A673 (cell line): ENCODE measurements at regions not wholly inside any gene's neighbourhood (a gene's known extent, or its start where the extent isn't known, plus 50 kb on each side); places are given as distances from the start of the nearest gene placed in this dataset.

Source experiments
- EZH2 ChIP-seq: fragments of 200-600 bp; sonication (generic); IDR thresholded peaks from 2 replicates; pipeline ENCODE4 v1.6.1; 2017; ENCODE audit warnings: borderline replicate concordance, low read depth, mild to moderate bottlenecking, mixed read lengths, antibody characterized with exemption, low read length; ENCODE audit not compliant: poor library complexity, severe bottlenecking
- TF ChIP-seq, protein P1 (sequence below): fragments of 300-800, 200-600 bp; sonication (generic); conservative IDR thresholded peaks from 2 replicates; pipeline ENCODE4 v1.5.1; 2017; ENCODE audit warnings: low read depth, mild to moderate bottlenecking, antibody characterized with exemption, low read length, moderate library complexity, mixed read lengths

DNA sequence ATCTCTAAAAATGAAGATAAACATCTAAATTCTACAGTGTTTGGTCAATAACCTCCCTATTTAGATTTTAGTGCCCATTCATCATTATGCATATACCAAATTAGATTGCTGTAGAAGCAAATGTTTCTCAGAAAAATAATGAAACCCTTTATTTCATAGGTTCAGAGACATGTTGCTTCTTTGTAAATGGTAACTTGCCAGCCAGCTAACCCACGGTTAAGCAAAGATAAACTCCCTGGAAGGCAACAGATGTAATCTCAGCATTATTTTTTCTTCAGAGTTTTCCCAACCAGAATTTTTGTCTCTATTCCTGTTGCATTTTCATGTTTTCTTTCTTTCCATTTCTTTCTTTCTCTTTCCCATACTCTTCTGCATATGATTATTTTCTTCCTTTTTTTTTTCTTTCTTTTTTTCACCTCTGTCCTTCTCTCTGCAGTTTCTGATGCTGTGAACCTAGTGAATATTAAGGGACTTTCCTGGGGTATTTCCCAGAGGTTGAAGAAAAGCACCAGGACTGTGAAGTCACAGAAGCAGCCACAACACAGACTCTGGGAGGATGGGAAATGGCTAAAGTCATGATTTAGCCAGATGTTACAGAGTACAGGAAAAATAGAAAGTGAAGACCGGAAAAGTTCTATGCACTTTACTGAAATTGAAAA is 50.0 kb upstream of the DSG1 start:
- TF ChIP-seq, protein P1, sequence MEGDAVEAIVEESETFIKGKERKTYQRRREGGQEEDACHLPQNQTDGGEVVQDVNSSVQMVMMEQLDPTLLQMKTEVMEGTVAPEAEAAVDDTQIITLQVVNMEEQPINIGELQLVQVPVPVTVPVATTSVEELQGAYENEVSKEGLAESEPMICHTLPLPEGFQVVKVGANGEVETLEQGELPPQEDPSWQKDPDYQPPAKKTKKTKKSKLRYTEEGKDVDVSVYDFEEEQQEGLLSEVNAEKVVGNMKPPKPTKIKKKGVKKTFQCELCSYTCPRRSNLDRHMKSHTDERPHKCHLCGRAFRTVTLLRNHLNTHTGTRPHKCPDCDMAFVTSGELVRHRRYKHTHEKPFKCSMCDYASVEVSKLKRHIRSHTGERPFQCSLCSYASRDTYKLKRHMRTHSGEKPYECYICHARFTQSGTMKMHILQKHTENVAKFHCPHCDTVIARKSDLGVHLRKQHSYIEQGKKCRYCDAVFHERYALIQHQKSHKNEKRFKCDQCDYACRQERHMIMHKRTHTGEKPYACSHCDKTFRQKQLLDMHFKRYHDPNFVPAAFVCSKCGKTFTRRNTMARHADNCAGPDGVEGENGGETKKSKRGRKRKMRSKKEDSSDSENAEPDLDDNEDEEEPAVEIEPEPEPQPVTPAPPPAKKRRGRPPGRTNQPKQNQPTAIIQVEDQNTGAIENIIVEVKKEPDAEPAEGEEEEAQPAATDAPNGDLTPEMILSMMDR = no peak
- no peak for TF ChIP-seq EZH2
